ENCODE measurements at regions not wholly inside any gene's neighbourhood (a gene's known extent, or its start where the extent isn't known, plus 50 kb on each side); places are given as distances from the start of the nearest gene placed in this dataset.
A peak's percentile ranks its signal among the peaks of the same experiment; 100 is the strongest.

DNA sequence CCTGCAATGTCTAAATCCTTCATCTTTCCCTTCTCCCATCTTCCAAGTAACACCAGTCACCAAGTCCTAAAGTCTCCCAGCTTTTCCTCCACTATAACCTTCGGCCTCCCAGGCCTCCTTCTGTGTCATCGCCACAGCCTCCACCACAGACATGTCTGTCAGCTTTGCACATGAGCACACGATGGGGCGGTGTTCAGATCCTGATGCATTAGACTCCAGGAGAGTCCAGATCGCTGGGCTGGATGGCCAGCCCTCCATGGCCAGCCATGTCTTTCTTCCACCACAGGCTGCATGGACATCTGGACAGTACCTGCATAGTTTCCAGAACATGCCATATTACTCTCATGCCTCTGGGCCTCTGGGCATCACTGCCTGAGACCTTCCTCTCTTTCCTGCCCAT is 974.2 kb upstream of the ZNF722 start:
- no peaks in the 10 kb centered on the region for H3K27me3 Mint-ChIP-seq (ENCODE audit: unreplicated experiment)
- no peak overlapping the region for H3K4me3 Mint-ChIP-seq (ENCODE audit: unreplicated experiment)
- H3K27ac Mint-ChIP-seq (ENCODE audit: unreplicated experiment), result no peak overlapping the region
- H3K36me3 Mint-ChIP-seq (ENCODE audit: unreplicated experiment), result no peaks in the 10 kb centered on the region
- H3K9me3 Mint-ChIP-seq (ENCODE audit: unreplicated experiment), result peaks cover 61% of the 10 kb centered on the region
- peak; percentile 67 for DNase-seq (ENCODE audit: extremely low spot score, unreplicated experiment)
- TF ChIP-seq, protein P1, sequence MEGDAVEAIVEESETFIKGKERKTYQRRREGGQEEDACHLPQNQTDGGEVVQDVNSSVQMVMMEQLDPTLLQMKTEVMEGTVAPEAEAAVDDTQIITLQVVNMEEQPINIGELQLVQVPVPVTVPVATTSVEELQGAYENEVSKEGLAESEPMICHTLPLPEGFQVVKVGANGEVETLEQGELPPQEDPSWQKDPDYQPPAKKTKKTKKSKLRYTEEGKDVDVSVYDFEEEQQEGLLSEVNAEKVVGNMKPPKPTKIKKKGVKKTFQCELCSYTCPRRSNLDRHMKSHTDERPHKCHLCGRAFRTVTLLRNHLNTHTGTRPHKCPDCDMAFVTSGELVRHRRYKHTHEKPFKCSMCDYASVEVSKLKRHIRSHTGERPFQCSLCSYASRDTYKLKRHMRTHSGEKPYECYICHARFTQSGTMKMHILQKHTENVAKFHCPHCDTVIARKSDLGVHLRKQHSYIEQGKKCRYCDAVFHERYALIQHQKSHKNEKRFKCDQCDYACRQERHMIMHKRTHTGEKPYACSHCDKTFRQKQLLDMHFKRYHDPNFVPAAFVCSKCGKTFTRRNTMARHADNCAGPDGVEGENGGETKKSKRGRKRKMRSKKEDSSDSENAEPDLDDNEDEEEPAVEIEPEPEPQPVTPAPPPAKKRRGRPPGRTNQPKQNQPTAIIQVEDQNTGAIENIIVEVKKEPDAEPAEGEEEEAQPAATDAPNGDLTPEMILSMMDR (IDR thresholded peaks at IDR 0.05), result no peak
- H3K4me1 Mint-ChIP-seq (ENCODE audit: unreplicated experiment), result no peaks in the 10 kb centered on the region

DNA sequence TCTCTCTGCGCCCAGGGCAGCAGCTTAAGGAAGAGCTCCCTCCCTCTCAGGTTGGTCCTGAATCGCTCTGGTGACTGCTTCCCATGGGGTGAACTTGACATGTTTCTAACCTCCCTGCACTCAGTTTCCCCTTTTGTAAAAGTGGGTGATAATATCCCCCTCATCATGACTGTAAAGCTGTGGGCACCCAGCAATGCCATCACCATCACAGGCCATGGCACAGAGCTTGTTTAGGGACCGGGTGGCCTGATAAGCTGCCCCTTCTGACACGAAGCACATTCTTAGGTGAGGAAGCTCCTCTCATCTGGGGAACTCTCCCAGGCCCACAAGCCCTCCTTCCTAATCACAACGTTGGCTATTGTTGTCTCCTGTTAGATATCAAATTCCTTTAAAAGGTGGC is 972.8 kb upstream of the ZNF722 start:
- Mint-ChIP-seq H3K27me3 (ENCODE audit: unreplicated experiment) (no peaks in the 10 kb centered on the region), H3K4me3 (ENCODE audit: unreplicated experiment) (no peak overlapping the region), H3K27ac (ENCODE audit: unreplicated experiment) (no peak overlapping the region), H3K36me3 (ENCODE audit: unreplicated experiment) (no peaks in the 10 kb centered on the region), H3K9me3 (ENCODE audit: unreplicated experiment) (peaks cover 60% of the 10 kb centered on the region), H3K4me1 (ENCODE audit: unreplicated experiment) (no peaks in the 10 kb centered on the region)
- DNase-seq (ENCODE audit: extremely low spot score, unreplicated experiment), result peak; percentile 81
- TF ChIP-seq, protein P1 (IDR thresholded peaks at IDR 0.05), result no peak

DNA sequence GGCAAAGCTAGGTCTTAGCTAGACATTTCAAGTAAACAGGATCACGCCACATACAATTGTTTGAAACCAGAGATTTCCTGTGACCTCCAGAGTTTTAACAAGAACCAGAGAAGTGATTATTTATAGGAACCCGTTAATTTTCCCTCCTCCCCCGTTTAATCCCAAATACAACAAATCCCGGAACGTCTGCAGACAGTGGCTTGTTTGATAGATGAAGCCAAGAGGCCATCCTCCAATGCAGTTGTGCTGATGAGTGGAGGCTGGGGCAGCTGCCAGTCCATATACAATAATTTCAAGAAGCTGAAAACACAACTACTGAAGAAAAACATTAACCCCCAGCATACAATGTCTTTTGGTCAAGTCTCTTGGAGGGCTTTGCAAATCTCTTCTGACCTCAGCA is 971.6 kb upstream of the ZNF722 start:
- TF ChIP-seq, protein P1 (IDR thresholded peaks at IDR 0.05), result no peak
- no peaks in the 10 kb centered on the region for H3K36me3 Mint-ChIP-seq (ENCODE audit: unreplicated experiment)
- no peak overlapping the region for H3K4me3 Mint-ChIP-seq (ENCODE audit: unreplicated experiment)
- peak; percentile 54 for DNase-seq (ENCODE audit: extremely low spot score, unreplicated experiment)
- peaks cover 70% of the 10 kb centered on the region for H3K9me3 Mint-ChIP-seq (ENCODE audit: unreplicated experiment)
- H3K27ac Mint-ChIP-seq (ENCODE audit: unreplicated experiment), result no peak overlapping the region
- H3K27me3 Mint-ChIP-seq (ENCODE audit: unreplicated experiment), result no peaks in the 10 kb centered on the region
- no peaks in the 10 kb centered on the region for H3K4me1 Mint-ChIP-seq (ENCODE audit: unreplicated experiment)

DNA sequence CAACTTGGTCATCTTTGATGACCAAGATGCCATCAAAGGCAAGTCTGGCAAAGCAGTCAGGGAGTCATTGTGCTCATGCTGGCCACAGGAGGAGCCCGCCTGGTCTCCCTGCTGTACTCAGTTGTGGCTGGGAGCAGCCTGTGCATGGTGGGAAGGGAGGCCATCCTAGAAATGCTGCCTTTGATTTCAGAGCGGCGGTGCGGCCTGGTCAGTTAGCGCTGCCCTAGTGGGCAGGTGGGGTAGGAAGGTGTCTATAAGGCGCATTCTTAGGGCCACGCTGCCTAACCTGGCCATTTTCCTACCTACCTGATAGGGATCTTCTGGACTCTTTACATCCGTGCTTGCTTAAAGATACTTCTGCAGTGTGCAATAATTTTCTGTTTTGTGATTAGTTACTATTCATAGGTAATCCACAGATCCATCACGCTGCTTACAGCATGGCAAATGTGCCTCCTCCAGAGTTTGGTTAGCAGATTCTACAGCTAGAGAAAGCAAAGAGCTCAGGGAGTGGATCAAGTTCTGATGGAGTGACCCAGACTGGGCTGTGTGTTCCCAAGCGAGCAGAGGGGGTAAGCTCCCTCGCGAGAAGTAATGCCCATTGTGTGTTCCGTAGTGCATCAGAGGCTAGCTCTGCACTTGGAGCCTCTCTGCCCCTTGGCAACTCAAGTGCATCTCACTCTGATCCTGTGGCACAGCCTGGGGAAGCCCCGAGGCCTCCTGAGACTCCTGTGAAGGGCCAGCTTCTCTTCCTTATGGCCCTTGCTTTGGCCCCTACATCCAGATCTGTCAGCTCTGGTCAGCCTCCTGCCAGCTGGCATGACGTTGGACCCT is 970.1 kb upstream of the ZNF722 start:
- peak; percentile 82 for DNase-seq (ENCODE audit: extremely low spot score, unreplicated experiment)
- H3K4me3 Mint-ChIP-seq (ENCODE audit: unreplicated experiment), result no peak overlapping the region
- no peaks in the 10 kb centered on the region for H3K4me1 Mint-ChIP-seq (ENCODE audit: unreplicated experiment)
- H3K27me3 Mint-ChIP-seq (ENCODE audit: unreplicated experiment), result no peaks in the 10 kb centered on the region
- TF ChIP-seq, protein P1 (IDR thresholded peaks at IDR 0.05), result no peak
- H3K27ac Mint-ChIP-seq (ENCODE audit: unreplicated experiment), result no peak overlapping the region
- peaks cover 74% of the 10 kb centered on the region for H3K9me3 Mint-ChIP-seq (ENCODE audit: unreplicated experiment)
- H3K36me3 Mint-ChIP-seq (ENCODE audit: unreplicated experiment), result no peaks in the 10 kb centered on the region

DNA sequence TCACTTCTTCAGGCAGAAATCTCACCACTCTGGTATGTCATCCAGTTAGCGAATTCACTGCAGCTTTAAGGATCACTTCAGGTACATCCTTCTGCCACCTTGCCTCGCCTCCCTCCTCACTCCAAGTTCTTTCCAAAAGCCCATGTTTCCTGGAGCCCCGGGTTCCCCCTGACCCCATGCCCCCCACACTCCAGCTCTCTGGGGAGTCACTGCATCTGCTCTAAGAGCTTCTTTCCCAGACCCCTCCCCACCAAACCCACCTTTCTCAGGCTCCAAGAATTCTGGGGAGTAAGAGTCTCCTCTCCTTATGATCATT is 969.5 kb upstream of the ZNF722 start:
- no peaks in the 10 kb centered on the region for H3K27me3 Mint-ChIP-seq (ENCODE audit: unreplicated experiment)
- H3K4me3 Mint-ChIP-seq (ENCODE audit: unreplicated experiment), result no peak overlapping the region
- no peaks in the 10 kb centered on the region for H3K36me3 Mint-ChIP-seq (ENCODE audit: unreplicated experiment)
- DNase-seq (ENCODE audit: extremely low spot score, unreplicated experiment), result peak; percentile 64
- H3K4me1 Mint-ChIP-seq (ENCODE audit: unreplicated experiment), result no peaks in the 10 kb centered on the region
- no peak overlapping the region for H3K27ac Mint-ChIP-seq (ENCODE audit: unreplicated experiment)
- H3K9me3 Mint-ChIP-seq (ENCODE audit: unreplicated experiment), result peaks cover 73% of the 10 kb centered on the region
- TF ChIP-seq, protein P1 (IDR thresholded peaks at IDR 0.05), result no peak

Data from osteocyte (in vitro differentiated cells).